ENCODE measurements at regions not wholly inside any gene's neighbourhood (a gene's known extent, or its start where the extent isn't known, plus 50 kb on each side); places are given as distances from the start of the nearest gene placed in this dataset.

- TF ChIP-seq CEBPB (IDR thresholded peaks at IDR 0.05; ENCODE audit: low read depth, low read length) (no peak), POLR2A (IDR thresholded peaks at IDR 0.05; ENCODE audit: control extremely low read depth in 1 of 2, low read depth in 2 of 2, low read length in 2 of 2) (no peak), CTCF (IDR thresholded peaks at IDR 0.05; ENCODE audit: control extremely low read depth in 1 of 3, insufficient read depth in 1 of 3, low read depth in 1 of 3, low read length in 3 of 3) (no peak), EGR1 (IDR thresholded peaks at IDR 0.05; ENCODE audit: borderline replicate concordance, low read depth, low read length) (no peak), CREB1 (IDR thresholded peaks at IDR 0.05) (no peak), SIN3A (conservative IDR thresholded peaks at IDR 0.05 in 1 of 2, IDR thresholded peaks at IDR 0.05 in 1 of 2; ENCODE audit: low read depth in 1 of 2, low read length in 2 of 2) (no peak), PHF8 (conservative IDR thresholded peaks at IDR 0.05; ENCODE audit: low read depth, low read length) (no peak), ATF2 (IDR thresholded peaks at IDR 0.05; ENCODE audit: low read length) (no peak), RAD21 (IDR thresholded peaks at IDR 0.05 in 1 of 2, conservative IDR thresholded peaks at IDR 0.05 in 1 of 2; ENCODE audit: low read depth in 2 of 2, low read length in 2 of 2) (no peak), TAF1 (IDR thresholded peaks at IDR 0.05; ENCODE audit: low read depth, low read length) (no peak), CTBP2 (IDR thresholded peaks at IDR 0.05; ENCODE audit: borderline replicate concordance, insufficient read depth, insufficient read length, low read length) (no peak)
Measured at GRCh38 chr3:72331076-72331475, 517.2 kb downstream of the SHQ1 start.

Measured in H1 (cell line).